ENCODE measurements at regions not wholly inside any gene's neighbourhood (a gene's known extent, or its start where the extent isn't known, plus 50 kb on each side); places are given as distances from the start of the nearest gene placed in this dataset.

DNA sequence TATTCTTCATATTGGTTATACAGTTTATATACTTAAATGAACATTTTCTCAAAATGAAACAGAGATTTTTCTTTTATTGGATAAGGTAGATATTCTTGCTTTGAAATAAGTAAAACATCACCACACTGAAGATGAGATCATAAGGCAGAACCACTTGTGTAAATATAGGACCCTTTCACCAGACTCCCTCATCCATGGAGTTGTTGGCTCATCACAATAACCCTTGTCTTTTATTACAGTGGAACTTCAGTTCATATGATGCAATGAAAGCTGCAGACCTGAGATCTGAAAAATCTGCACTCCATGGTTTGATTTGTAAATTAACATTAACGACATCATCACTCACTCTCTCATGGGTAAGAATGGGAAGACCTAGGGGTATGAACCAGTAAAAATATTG, 51.9 kb upstream of the DBX2 start:
- no peak for DNase-seq

DNA sequence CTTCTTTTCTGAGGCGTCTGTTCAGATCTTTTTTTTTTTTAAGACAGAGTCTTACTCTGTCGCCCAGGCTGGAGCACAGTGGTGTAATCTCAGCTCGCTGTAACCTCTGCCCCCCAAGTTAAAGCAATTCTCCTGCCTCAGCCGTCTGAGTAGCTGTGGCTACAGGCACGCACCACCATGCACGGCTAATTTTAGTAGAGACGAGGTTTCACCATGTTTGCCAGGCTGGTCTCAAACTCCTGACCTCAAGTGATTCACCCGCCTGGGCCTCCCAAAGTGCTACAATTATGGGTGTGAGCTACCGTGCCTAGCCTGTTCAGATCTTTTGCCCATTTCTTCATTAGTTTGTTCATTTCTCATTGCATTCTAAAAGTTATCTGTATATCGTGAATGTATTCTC, 55.1 kb upstream of the DBX2 start:
- DNase-seq = no peak

DNA sequence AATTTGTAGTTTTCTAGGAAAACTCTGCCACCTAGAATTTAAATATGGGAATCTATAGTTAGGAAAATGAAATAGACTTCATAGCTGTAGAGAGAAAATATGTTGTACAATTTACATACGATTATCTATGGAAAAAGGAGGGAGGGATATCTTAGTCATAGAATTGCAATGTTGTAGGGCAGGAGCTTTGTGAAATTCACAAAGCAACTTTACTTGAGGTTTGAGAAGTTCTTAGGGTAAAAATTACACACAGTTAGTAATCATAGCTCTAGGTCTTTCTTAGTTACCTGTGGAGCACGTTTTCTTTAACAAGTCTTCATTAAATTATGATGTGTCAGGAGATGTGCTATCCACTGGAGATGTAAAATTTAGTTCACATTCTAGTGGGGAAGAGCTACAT, 61.4 kb upstream of the DBX2 start:
- no peak for DNase-seq

DNA sequence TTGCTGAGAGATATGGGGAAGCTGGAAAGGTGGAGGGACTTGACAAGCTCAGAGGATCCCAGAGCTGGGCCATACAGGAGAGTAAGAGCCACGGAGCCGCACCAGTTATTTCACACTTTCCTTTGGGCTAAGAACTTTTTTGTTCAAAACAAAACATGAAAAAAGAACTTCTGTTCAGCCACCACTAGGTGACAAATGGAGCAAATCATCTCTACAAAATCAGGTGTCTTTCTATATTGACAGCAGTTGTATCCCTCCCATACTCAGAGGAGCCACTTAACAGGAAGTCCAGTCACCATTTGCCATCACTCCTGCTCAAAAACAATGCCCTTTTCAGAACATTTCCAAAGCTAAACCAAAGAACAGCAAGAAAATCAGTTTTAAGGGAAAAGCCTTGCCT, 70.3 kb upstream of the DBX2 start:
- no peak for DNase-seq

- DNase-seq = no peak
These were observed 72.0 kb upstream of the DBX2 start for GRCh38 chr12:45122768-45123380.

GRCh38 chr12:45124485-45125155, 73.7 kb upstream of the DBX2 start:
- no peak for DNase-seq

DNA sequence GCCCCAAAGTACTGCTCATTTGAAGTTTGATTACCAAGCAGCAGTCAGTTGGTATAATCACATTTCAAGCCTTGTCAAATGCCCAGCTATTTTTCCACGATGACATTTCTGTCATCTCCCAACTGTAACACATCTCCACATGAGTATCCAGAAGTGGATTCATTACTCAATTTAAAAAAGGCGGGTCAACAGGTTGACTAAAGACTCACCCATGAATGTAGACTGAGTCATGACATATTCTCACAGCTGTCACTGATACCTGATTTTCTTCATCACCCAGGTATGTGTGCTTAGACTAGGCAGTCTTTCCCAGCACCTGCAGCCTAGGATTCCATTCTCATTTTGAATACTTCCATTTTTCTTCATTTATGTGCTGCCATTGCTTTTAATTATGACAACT, 75.1 kb upstream of the DBX2 start:
- no peak for DNase-seq

- no peak for DNase-seq
These were observed 77.7 kb upstream of the DBX2 start for GRCh38 chr12:45128637-45129036.

DNA sequence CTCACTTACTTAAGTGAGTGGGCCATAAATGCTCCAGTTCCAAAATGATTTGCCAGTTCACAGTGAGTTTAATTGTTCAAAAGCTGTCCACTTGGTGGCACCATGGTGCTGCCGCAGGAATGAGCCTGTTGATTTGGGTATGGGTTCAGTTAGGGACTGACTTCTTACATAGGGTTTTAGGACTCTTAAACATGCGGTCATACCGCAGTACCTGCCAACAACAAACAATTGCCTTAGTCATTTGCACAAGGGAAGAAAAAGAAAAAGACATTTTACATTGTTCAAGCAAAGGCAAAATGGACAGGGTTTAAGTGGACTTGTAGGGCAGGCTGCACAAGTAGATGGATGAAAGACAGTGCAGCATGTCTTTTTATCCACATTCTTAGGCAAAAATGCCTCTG, 80.0 kb upstream of the DBX2 start:
- DNase-seq = peak; percentile 67

DNA sequence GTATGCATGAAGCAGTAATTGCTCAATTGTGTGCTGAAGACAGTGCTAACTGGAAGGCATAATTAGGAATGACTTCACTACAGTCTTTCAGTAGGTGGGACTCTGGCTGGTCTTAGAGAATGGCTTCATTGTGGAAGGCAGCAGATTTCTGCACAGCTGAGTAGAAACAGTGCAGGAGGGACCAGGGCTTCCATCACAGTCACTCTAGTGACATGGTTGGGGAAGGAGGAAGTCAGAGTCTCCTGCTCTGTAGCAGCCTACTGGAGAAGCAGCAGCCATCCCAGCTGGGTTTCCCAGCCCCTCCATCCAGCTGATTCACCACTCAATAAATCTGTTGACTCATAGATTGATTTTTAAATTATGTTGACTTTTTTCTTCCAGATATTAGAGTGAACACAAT, 80.6 kb upstream of the DBX2 start:
- no peak for DNase-seq

GRCh38 chr12:45138609-45139008, 77.3 kb upstream of the ANO6 start:
- no peak for DNase-seq

- DNase-seq = no peak
These were observed 67.9 kb upstream of the ANO6 start for GRCh38 chr12:45148006-45148405.

- DNase-seq = no peak
These were observed 67.3 kb upstream of the ANO6 start for GRCh38 chr12:45148619-45149018.

- DNase-seq = no peak
These were observed 50.6 kb upstream of the ANO6 start for GRCh38 chr12:45165284-45165683.

- DNase-seq = no peak
These were observed 49.8 kb upstream of the ANO6 start for GRCh38 chr12:45166056-45166455.
